K562 (cell line): ENCODE measurements at regions not wholly inside any gene's neighbourhood (a gene's known extent, or its start where the extent isn't known, plus 50 kb on each side); places are given as distances from the start of the nearest gene placed in this dataset.

Experiments used
- ATAC-seq: fragments of 200-7000 bp; cut with Tn5 transposase; 3 replicates; pipeline ENCODE4 v1.9.1; 2020; ENCODE audit warnings: moderate library complexity
- BruUV-seq: library from RNA; stranded (reverse); fragments of 400-500 nt; replicated peaks from 2 replicates; lab custom pipeline; 2021; lab: Mats Ljungman, UMichigan
- CTCF ChIA-PET: fragments of 300-600 bp; formaldehyde crosslinking; extraction: SDS; loops from one replicate; lab custom pipeline; 2021; ENCODE audit warnings: low intra/inter-chr PET ratio; lab: Yijun Ruan, JAX
- POLR2A ChIA-PET: fragments of 300-600, 350-650 bp; sonication (Branson Sonifier 250); formaldehyde crosslinking; extraction: SDS; loops from one replicate; lab custom pipeline; 2021; ENCODE audit warnings: antibody characterized with exemption, inconsistent platforms; lab: Yijun Ruan, JAX
- DNase-seq, 4 experiments: peaks; one replicate each; pipeline versions ENCODE4 v3.0.0 to v3.0.0-alpha.2; 2011 to 2018; ENCODE audit warnings: low spot score in 3 of 4, mixed read lengths in 3 of 4; ENCODE audit errors: extremely low read depth in 1 of 4
- FAIRE-seq: peaks from 2 replicates; lab custom pipeline; 2011; peaks lifted over from hg19 to GRCh38; lab: Jason Lieb, UNC
- H2AFZ ChIP-seq: 2 replicates; pipeline ENCODE4 v1.6.0; 2011; ENCODE audit warnings: low read depth, low read length, control low read depth, inconsistent platforms
- H3K27ac ChIP-seq: fragments of 200-600 bp; 3 replicates; pipeline ENCODE4 v1.8.0; 2011; ENCODE audit warnings: low read depth, mild to moderate bottlenecking, control low read depth, inconsistent platforms, low read length, moderate library complexity, mixed read lengths; ENCODE audit errors: extremely low read depth
- H3K27me3 ChIP-seq, 2 experiments: fragments of 300-600 bp in 1 of 2; 2 replicates in 1 of 2; 3 replicates in 1 of 2; pipeline versions ENCODE4 v1.6.0 to v1.8.0; 2011; ENCODE audit warnings: inconsistent platforms in 2 of 2, low read length in 2 of 2, mild to moderate bottlenecking in 1 of 2, mixed read lengths in 1 of 2, moderate library complexity in 1 of 2; ENCODE audit not compliant: control insufficient read depth in 2 of 2, insufficient read depth in 2 of 2
- H3K36me3 ChIP-seq: fragments of 300-600 bp; 3 replicates; pipeline ENCODE4 v1.8.0; 2011; ENCODE audit warnings: mild to moderate bottlenecking, low read length, inconsistent platforms; ENCODE audit not compliant: control insufficient read depth, insufficient read depth
- H3K4me1 ChIP-seq, 2 experiments: fragments of 200-600 bp in 1 of 2; replicated peaks in 1 of 2; 2 replicates in 1 of 2; 3 replicates in 1 of 2; pipeline versions ENCODE4 v1.5.1 to v1.8.0; 2011; ENCODE audit warnings: inconsistent platforms in 2 of 2, low read length in 2 of 2, mild to moderate bottlenecking in 1 of 2, mixed read lengths in 1 of 2, moderate library complexity in 1 of 2; ENCODE audit not compliant: control insufficient read depth in 2 of 2, insufficient read depth in 2 of 2
- H3K4me2 ChIP-seq: 2 replicates; pipeline ENCODE4 v1.6.1; 2011; ENCODE audit warnings: low read length, control low read depth, inconsistent platforms, mixed read lengths; ENCODE audit not compliant: insufficient read depth
- H3K4me3 ChIP-seq: fragments of 200-600 bp; sonication (generic), shearing (Covaris generic); 2 replicates; pipeline ENCODE4 v1.5.1; 2016; ENCODE audit warnings: control low read depth, inconsistent platforms
- H3K79me2 ChIP-seq: fragments of 200-600 bp; 3 replicates; pipeline ENCODE4 v1.8.0; 2011; ENCODE audit warnings: low read length, inconsistent platforms; ENCODE audit not compliant: control insufficient read depth, insufficient read depth
- H3K9ac ChIP-seq, 2 experiments: 2 replicates each; pipeline versions ENCODE4 v1.6.0 to v1.6.1; 2011; ENCODE audit warnings: low read depth in 2 of 2, low read length in 2 of 2, control low read depth in 1 of 2, inconsistent platforms in 1 of 2, mild to moderate bottlenecking in 1 of 2, mixed read lengths in 1 of 2; ENCODE audit not compliant: insufficient read depth in 1 of 2
- H3K9me1 ChIP-seq: one replicate; pipeline ENCODE4 v1.6.0; 2011; ENCODE audit warnings: inconsistent platforms, mild to moderate bottlenecking, low read length, moderate library complexity; ENCODE audit not compliant: control insufficient read depth, insufficient read depth
- H3K9me3 ChIP-seq: replicated peaks from 2 replicates; pipeline ENCODE4 v1.5.1; 2011; ENCODE audit warnings: low read depth, low read length, inconsistent platforms; ENCODE audit not compliant: control insufficient read depth, insufficient read depth
- H4K20me1 ChIP-seq: replicated peaks from 2 replicates; pipeline ENCODE4 v1.6.1; 2011; ENCODE audit warnings: low read length, inconsistent platforms, mixed read lengths; ENCODE audit not compliant: control insufficient read depth, insufficient read depth
- ATF7 ChIP-seq: fragments of 450-650 bp; IDR thresholded peaks from 2 replicates; pipeline ENCODE4 v1.7.1; 2014; ENCODE audit warnings: mild to moderate bottlenecking, moderate library complexity
- FOXJ2 ChIP-seq: fragments of 200-800 bp; sonication (Bioruptor generic); IDR thresholded peaks from 2 replicates; pipeline ENCODE4 v1.6.1; 2016; ENCODE audit warnings: missing genetic modification characterization, missing compliant biosample characterization
- HDAC1 ChIP-seq, 2 experiments: fragments of 450-650 bp; IDR thresholded peaks; 2 replicates each; pipeline ENCODE4 v1.6.1; 2016 to 2017; ENCODE audit warnings: inconsistent platforms in 1 of 2, mild to moderate bottlenecking in 1 of 2, moderate library complexity in 1 of 2
- NBN ChIP-seq: fragments of 450-650 bp; IDR thresholded peaks from 2 replicates; pipeline ENCODE4 v1.6.1; 2016; ENCODE audit warnings: low read depth, mild to moderate bottlenecking
- PRMT5 ChIP-seq: sonication (generic); formaldehyde crosslinking; IDR thresholded peaks from 2 replicates; pipeline ENCODE4 v1.5.0; 2020; ENCODE audit warnings: missing genetic modification reagents
- PURB ChIP-seq: sonication (generic); formaldehyde crosslinking; IDR thresholded peaks from 2 replicates; pipeline ENCODE4 v1.9.0; 2021; ENCODE audit warnings: low read depth, mild to moderate bottlenecking, missing genetic modification reagents
- TEAD4 ChIP-seq, 2 experiments: sonication (generic) in 1 of 2; formaldehyde crosslinking in 1 of 2; IDR thresholded peaks; 2 replicates each; pipeline versions ENCODE4 v1.6.1 to v1.8.0; 2012 to 2022; ENCODE audit warnings: borderline replicate concordance in 1 of 2, inconsistent platforms in 1 of 2, low read length in 1 of 2, mild to moderate bottlenecking in 1 of 2, missing genetic modification reagents in 1 of 2
- ZNF12 ChIP-seq: sonication (generic); formaldehyde crosslinking; IDR thresholded peaks from 2 replicates; pipeline ENCODE4 v1.4.0; 2020; ENCODE audit warnings: mild to moderate bottlenecking, missing genetic modification reagents
- WGBS: fragments of 100-300 bp; shearing (Covaris generic); methylation state at CpG from one replicate; pipeline ENCODE4 v1.1.6; 2016; ENCODE audit warnings: low coverage, mixed read lengths; ENCODE audit not compliant: insufficient coverage; ENCODE audit errors: missing lambda C conversion rate; 5-methylcytosine and 5-hydroxymethylcytosine counted together
- in situ Hi-C: fragments of 300-500 bp; cut with MboI; formaldehyde crosslinking; loops from 4 replicates; pipeline ENCODE4 v1.15.0; 2018; ENCODE audit warnings: inconsistent platforms, mixed read lengths
- intact Hi-C: fragments of 100-400 bp; cut with micrococcal nuclease; formaldehyde crosslinking; loops from 2 replicates; pipeline ENCODE4 v1.14.2; 2022

- no peak for FAIRE-seq
- Histone ChIP-seq H3K9me1 (no peaks in the 10 kb centered on the region), H2AFZ (no peak overlapping the region), H3K79me2 (no peaks in the 10 kb centered on the region), H4K20me1 (no peaks in the 10 kb centered on the region), H3K4me1 (no peaks in the 10 kb centered on the region), H3K36me3 (no peaks in the 10 kb centered on the region), H3K4me3 (no peak overlapping the region), H3K27me3 (peaks cover 0 to 5% of the 10 kb centered on the region in 2 experiments; a peak in 1 of 5 replicates), H3K4me2 (no peak overlapping the region), H3K9ac (no peak overlapping the region), H3K27ac (no peak overlapping the region), H3K9me3 (no peaks in the 10 kb centered on the region)
- no TSS peak for BruUV-seq
- intact Hi-C loops: no loop called here
- TF ChIP-seq HDAC1 (IDR thresholded peaks at IDR 0.05) (no peak), FOXJ2 (no peak), NBN (no peak), PURB (no peak), TEAD4 (IDR thresholded peaks at IDR 0.05; ENCODE audit: low read length) (no peak), TEAD4 (CRISPR knock-in tag; IDR thresholded peaks at IDR 0.05; ENCODE audit: borderline replicate concordance) (no peak)
- WGBS: 1% methylated on average over 7 of the region's 7 CpGs
- ChIA-PET POLR2A (no interaction called here), CTCF (no interaction called here)
- DNase-seq: no peak
- ATAC-seq: no peak
- in situ Hi-C loops: no loop called here
Measured at GRCh38 chr16:86411897-86412296, 98.4 kb upstream of the FOXF1 start.

- Histone ChIP-seq H3K27me3 (no peaks in the 10 kb centered on the region), H3K4me1 (no peaks in the 10 kb centered on the region), H2AFZ (no peak overlapping the region), H3K4me3 (no peak overlapping the region), H3K9me3 (no peaks in the 10 kb centered on the region), H3K79me2 (no peaks in the 10 kb centered on the region), H3K9ac (no peak overlapping the region), H3K4me2 (no peak overlapping the region), H3K27ac (no peak overlapping the region), H3K36me3 (no peaks in the 10 kb centered on the region), H4K20me1 (no peaks in the 10 kb centered on the region), H3K9me1 (no peaks in the 10 kb centered on the region)
- BruUV-seq: no TSS peak
- intact Hi-C loops (no loop called here), in situ Hi-C loops (no loop called here)
- FAIRE-seq (no peak), ATAC-seq (no peak), DNase-seq (no peak)
- POLR2A ChIA-PET: interaction anchor here (0.6 kb wide), 1 partner anchor 192 kb away, joined by 3 read pairs; no protein-coding TSS in a partner anchor
- WGBS: 0% methylated on average over 9 of the region's 9 CpGs
- CTCF ChIA-PET: no interaction called here
- TF ChIP-seq PRMT5: no peak
- no peak for TF ChIP-seq ATF7
- no peak for TF ChIP-seq ZNF12 (CRISPR knock-in tag)
Measured at GRCh38 chr16:86414991-86415740, 95.2 kb upstream of the FOXF1 start.
